HEK293 (cell line): ENCODE measurements at regions not wholly inside any gene's neighbourhood (a gene's known extent, or its start where the extent isn't known, plus 50 kb on each side); places are given as distances from the start of the nearest gene placed in this dataset.

Experiments used
- CTCF ChIA-PET: fragments of 350-600 bp; formaldehyde crosslinking; extraction: SDS; loops from one replicate; lab custom pipeline; 2021; ENCODE audit warnings: antibody characterized with exemption; lab: Yijun Ruan, JAX
- POLR2A ChIA-PET: fragments of 300-600 bp; formaldehyde crosslinking; extraction: SDS; loops from one replicate; lab custom pipeline; 2020; ENCODE audit warnings: antibody characterized with exemption, inconsistent platforms; lab: Yijun Ruan, JAX
- H3K27ac ChIP-seq: fragments of 200-500 bp; sonication (Bioruptor generic); 2 replicates; pipeline ENCODE4 v1.5.1; 2014; ENCODE audit warnings: low read depth, low read length, control low read depth, inconsistent platforms; ENCODE audit errors: extremely low read depth
- H3K36me3 ChIP-seq, 2 experiments: fragments of 200-500 bp in 1 of 2; sonication (Bioruptor generic) in 1 of 2; 1 replicate in 1 of 2; 2 replicates in 1 of 2; pipeline ENCODE4 v1.5.1; 2014 to 2017; ENCODE audit warnings: inconsistent platforms in 2 of 2, low read length in 2 of 2; ENCODE audit not compliant: control insufficient read depth in 2 of 2, insufficient read depth in 1 of 2
- H3K4me1 ChIP-seq: fragments of 200-500 bp; sonication (Bioruptor generic); 2 replicates; pipeline ENCODE4 v1.5.1; 2014; ENCODE audit warnings: mild to moderate bottlenecking, low read length, inconsistent platforms; ENCODE audit not compliant: control insufficient read depth, insufficient read depth
- H3K4me3 ChIP-seq: 2 replicates; pipeline ENCODE4 v1.5.1; 2011; ENCODE audit warnings: low read depth, mild to moderate bottlenecking, control low read depth, low read length, moderate library complexity
- H3K9me3 ChIP-seq: fragments of 200-500 bp; sonication (Bioruptor generic); 2 replicates; pipeline ENCODE4 v1.5.1; 2014; ENCODE audit warnings: low read depth, low read length, inconsistent platforms; ENCODE audit not compliant: control insufficient read depth, insufficient read depth
- ATF2 ChIP-seq: fragments of 450-650 bp; formaldehyde crosslinking; IDR thresholded peaks from 2 replicates; pipeline ENCODE4 v1.5.1; 2016; ENCODE audit warnings: missing biosample characterization, missing genetic modification characterization, low read depth
- BCL11A ChIP-seq: fragments of 450-650 bp; formaldehyde crosslinking; IDR thresholded peaks from 2 replicates; pipeline ENCODE4 v1.5.1; 2016; ENCODE audit warnings: low read depth, missing biosample characterization, missing genetic modification characterization
- EGR2 ChIP-seq: fragments of 450-650 bp; formaldehyde crosslinking; IDR thresholded peaks from 2 replicates; pipeline ENCODE4 v1.5.1; 2016; ENCODE audit warnings: low read depth, missing biosample characterization, missing genetic modification characterization
- SCRT2 ChIP-seq: fragments of 450-650 bp; formaldehyde crosslinking; IDR thresholded peaks from 2 replicates; pipeline ENCODE4 v1.5.1; 2016; ENCODE audit warnings: missing biosample characterization, missing genetic modification characterization
- SP2 ChIP-seq: fragments of 450-650 bp; formaldehyde crosslinking; IDR thresholded peaks from 2 replicates; pipeline ENCODE4 v1.5.1; 2016; ENCODE audit warnings: missing biosample characterization, missing genetic modification characterization
- WT1 ChIP-seq: fragments of 450-650 bp; formaldehyde crosslinking; IDR thresholded peaks from 2 replicates; pipeline ENCODE4 v1.5.1; 2016; ENCODE audit warnings: missing biosample characterization, missing genetic modification characterization
- ZBTB1 ChIP-seq: fragments of 450-650 bp; formaldehyde crosslinking; IDR thresholded peaks from 2 replicates; pipeline ENCODE4 v1.5.1; 2016; ENCODE audit warnings: missing biosample characterization, missing genetic modification characterization
- ZBTB21 ChIP-seq: fragments of 450-650 bp; formaldehyde crosslinking; IDR thresholded peaks from 2 replicates; pipeline ENCODE4 v1.5.1; 2017; ENCODE audit warnings: missing biosample characterization, missing genetic modification characterization
- ZFP41 ChIP-seq: fragments of 450-650 bp; formaldehyde crosslinking; IDR thresholded peaks from 2 replicates; pipeline ENCODE4 v1.5.1; 2016; ENCODE audit warnings: missing biosample characterization, missing genetic modification characterization, borderline replicate concordance
- ZNF157 ChIP-seq: fragments of 450-650 bp; formaldehyde crosslinking; IDR thresholded peaks from 2 replicates; pipeline ENCODE4 v1.5.1; 2016; ENCODE audit warnings: missing biosample characterization, missing genetic modification characterization
- ZNF366 ChIP-seq: fragments of 450-650 bp; formaldehyde crosslinking; conservative IDR thresholded peaks from 2 replicates; pipeline ENCODE4 v1.5.1; 2016; ENCODE audit warnings: missing biosample characterization, missing genetic modification characterization
- ZNF391 ChIP-seq: fragments of 450-650 bp; formaldehyde crosslinking; IDR thresholded peaks from 2 replicates; pipeline ENCODE4 v1.5.1; 2016; ENCODE audit warnings: low read depth, missing biosample characterization, missing genetic modification characterization, borderline replicate concordance
- ZNF394 ChIP-seq: fragments of 450-650 bp; formaldehyde crosslinking; IDR thresholded peaks from 2 replicates; pipeline ENCODE4 v1.5.1; 2016; ENCODE audit warnings: missing biosample characterization, missing genetic modification characterization, mild to moderate bottlenecking, moderate library complexity, borderline replicate concordance
- ZNF404 ChIP-seq: fragments of 450-650 bp; formaldehyde crosslinking; IDR thresholded peaks from 2 replicates; pipeline ENCODE4 v1.5.1; 2017; ENCODE audit warnings: missing biosample characterization, missing genetic modification characterization
- ZNF501 ChIP-seq: fragments of 450-650 bp; formaldehyde crosslinking; IDR thresholded peaks from 2 replicates; pipeline ENCODE4 v1.5.1; 2016; ENCODE audit warnings: missing biosample characterization, missing genetic modification characterization
- ZNF530 ChIP-seq: fragments of 450-650 bp; formaldehyde crosslinking; IDR thresholded peaks from 2 replicates; pipeline ENCODE4 v1.5.1; 2016; ENCODE audit warnings: low read depth, missing biosample characterization, missing genetic modification characterization
- ZNF549 ChIP-seq: fragments of 450-650 bp; IDR thresholded peaks from 2 replicates; pipeline ENCODE4 v1.5.1; 2018; ENCODE audit warnings: missing biosample characterization, missing genetic modification characterization, mild to moderate bottlenecking, inconsistent platforms, moderate library complexity
- ZNF561 ChIP-seq: fragments of 450-650 bp; IDR thresholded peaks from 2 replicates; pipeline ENCODE4 v1.5.1; 2018; ENCODE audit warnings: missing biosample characterization, missing genetic modification characterization, borderline replicate concordance
- ZNF621 ChIP-seq: fragments of 450-650 bp; formaldehyde crosslinking; IDR thresholded peaks from 2 replicates; pipeline ENCODE4 v1.5.1; 2017; ENCODE audit warnings: missing biosample characterization, missing genetic modification characterization
- ZNF629 ChIP-seq: fragments of 450-650 bp; formaldehyde crosslinking; IDR thresholded peaks from 2 replicates; pipeline ENCODE4 v1.5.1; 2017; ENCODE audit warnings: missing biosample characterization, missing genetic modification characterization
- ZNF664 ChIP-seq: fragments of 450-650 bp; formaldehyde crosslinking; IDR thresholded peaks from 2 replicates; pipeline ENCODE4 v1.5.1; 2016; ENCODE audit warnings: missing biosample characterization, missing genetic modification characterization
- ZNF776 ChIP-seq: fragments of 450-650 bp; formaldehyde crosslinking; IDR thresholded peaks from 2 replicates; pipeline ENCODE4 v1.5.0; 2017; ENCODE audit warnings: missing biosample characterization, missing genetic modification characterization, borderline replicate concordance
- ZNF785 ChIP-seq: fragments of 450-650 bp; formaldehyde crosslinking; IDR thresholded peaks from 2 replicates; pipeline ENCODE4 v1.5.1; 2016; ENCODE audit warnings: missing biosample characterization, missing genetic modification characterization
- ZNF792 ChIP-seq: fragments of 450-650 bp; formaldehyde crosslinking; IDR thresholded peaks from 2 replicates; pipeline ENCODE4 v1.5.1; 2016; ENCODE audit warnings: missing biosample characterization, missing genetic modification characterization
- ZSCAN5A ChIP-seq: fragments of 450-650 bp; formaldehyde crosslinking; IDR thresholded peaks from 2 replicates; pipeline ENCODE4 v1.5.1; 2016; ENCODE audit warnings: missing biosample characterization, missing genetic modification characterization
- TF ChIP-seq, protein P1 (sequence below): fragments of 450-650 bp; IDR thresholded peaks from 2 replicates; pipeline ENCODE4 v1.5.1; 2018; ENCODE audit warnings: missing biosample characterization, missing genetic modification characterization
- TF ChIP-seq, protein P2 (sequence below): fragments of 450-650 bp; formaldehyde crosslinking; IDR thresholded peaks from 2 replicates; pipeline ENCODE4 v1.5.1; 2016; ENCODE audit warnings: missing biosample characterization, missing genetic modification characterization
- TF ChIP-seq, protein P3 (sequence below): fragments of 450-650 bp; formaldehyde crosslinking; IDR thresholded peaks from 2 replicates; pipeline ENCODE4; 2016; ENCODE audit warnings: missing biosample characterization, missing genetic modification characterization

GRCh38 chr5:113869611-113870010, 356.1 kb downstream of the YTHDC2 start:
- H3K9me3 ChIP-seq, result no peaks in the 10 kb centered on the region
- H3K4me1 ChIP-seq, result no peaks in the 10 kb centered on the region
- H3K27ac ChIP-seq, result no peak overlapping the region
- no peak for TF ChIP-seq ZNF561
- peak; percentile 53; the same call in 1 of the 2 replicates for TF ChIP-seq ATF2
- TF ChIP-seq, protein P1, sequence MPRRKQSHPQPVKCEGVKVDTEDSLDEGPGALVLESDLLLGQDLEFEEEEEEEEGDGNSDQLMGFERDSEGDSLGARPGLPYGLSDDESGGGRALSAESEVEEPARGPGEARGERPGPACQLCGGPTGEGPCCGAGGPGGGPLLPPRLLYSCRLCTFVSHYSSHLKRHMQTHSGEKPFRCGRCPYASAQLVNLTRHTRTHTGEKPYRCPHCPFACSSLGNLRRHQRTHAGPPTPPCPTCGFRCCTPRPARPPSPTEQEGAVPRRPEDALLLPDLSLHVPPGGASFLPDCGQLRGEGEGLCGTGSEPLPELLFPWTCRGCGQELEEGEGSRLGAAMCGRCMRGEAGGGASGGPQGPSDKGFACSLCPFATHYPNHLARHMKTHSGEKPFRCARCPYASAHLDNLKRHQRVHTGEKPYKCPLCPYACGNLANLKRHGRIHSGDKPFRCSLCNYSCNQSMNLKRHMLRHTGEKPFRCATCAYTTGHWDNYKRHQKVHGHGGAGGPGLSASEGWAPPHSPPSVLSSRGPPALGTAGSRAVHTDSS (tag by site-specific recombination), result no peak
- TF ChIP-seq ZNF785, result no peak
- TF ChIP-seq, all 188 proteins: peak for 1
- CTCF ChIA-PET, result no interaction called here
- POLR2A ChIA-PET, result no interaction called here
- Histone ChIP-seq H3K36me3 (no peaks in the 10 kb centered on the region), H3K4me3 (no peak overlapping the region)

DNA sequence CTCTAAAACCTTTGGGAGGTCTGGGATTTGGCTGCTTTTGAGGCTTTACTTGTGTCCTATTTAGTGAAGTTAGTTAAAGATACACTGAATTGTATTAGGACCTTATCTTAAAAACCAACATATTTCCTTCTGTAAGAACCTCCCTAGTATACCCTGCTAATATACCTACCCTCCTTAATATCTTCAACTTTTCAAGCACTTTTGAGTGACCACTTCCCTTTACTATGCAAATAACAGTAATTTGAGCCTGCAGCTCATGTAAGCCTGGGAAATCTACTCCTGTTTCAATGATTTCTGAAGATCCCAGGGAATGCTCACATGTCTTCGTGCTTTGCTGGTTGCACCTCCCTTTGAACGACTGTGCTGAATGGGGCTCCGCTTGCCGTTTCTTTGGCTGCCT, 358.5 kb downstream of the YTHDC2 start:
- POLR2A ChIA-PET, result no interaction called here
- H3K27ac ChIP-seq, result no peak overlapping the region
- TF ChIP-seq ZNF157 (tag by site-specific recombination) (no peak), ZNF549 (tag by site-specific recombination) (no peak), ZNF629 (no peak), SP2 (tag by site-specific recombination) (no peak), ZNF501 (tag by site-specific recombination) (no peak), ZNF664 (tag by site-specific recombination) (no peak), ZNF776 (tag by site-specific recombination) (no peak), ZNF366 (tag by site-specific recombination) (no peak), ZNF394 (tag by site-specific recombination) (no peak), EGR2 (tag by site-specific recombination) (no peak), SCRT2 (tag by site-specific recombination) (no peak), ZFP41 (tag by site-specific recombination) (no peak), BCL11A (tag by site-specific recombination) (no peak), ZNF530 (no peak), ZNF621 (no peak)
- TF ChIP-seq, protein P2, sequence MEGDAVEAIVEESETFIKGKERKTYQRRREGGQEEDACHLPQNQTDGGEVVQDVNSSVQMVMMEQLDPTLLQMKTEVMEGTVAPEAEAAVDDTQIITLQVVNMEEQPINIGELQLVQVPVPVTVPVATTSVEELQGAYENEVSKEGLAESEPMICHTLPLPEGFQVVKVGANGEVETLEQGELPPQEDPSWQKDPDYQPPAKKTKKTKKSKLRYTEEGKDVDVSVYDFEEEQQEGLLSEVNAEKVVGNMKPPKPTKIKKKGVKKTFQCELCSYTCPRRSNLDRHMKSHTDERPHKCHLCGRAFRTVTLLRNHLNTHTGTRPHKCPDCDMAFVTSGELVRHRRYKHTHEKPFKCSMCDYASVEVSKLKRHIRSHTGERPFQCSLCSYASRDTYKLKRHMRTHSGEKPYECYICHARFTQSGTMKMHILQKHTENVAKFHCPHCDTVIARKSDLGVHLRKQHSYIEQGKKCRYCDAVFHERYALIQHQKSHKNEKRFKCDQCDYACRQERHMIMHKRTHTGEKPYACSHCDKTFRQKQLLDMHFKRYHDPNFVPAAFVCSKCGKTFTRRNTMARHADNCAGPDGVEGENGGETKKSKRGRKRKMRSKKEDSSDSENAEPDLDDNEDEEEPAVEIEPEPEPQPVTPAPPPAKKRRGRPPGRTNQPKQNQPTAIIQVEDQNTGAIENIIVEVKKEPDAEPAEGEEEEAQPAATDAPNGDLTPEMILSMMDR, result no peak

GRCh38 chr5:113875096-113875495, 361.6 kb downstream of the YTHDC2 start:
- no peak overlapping the region for H3K4me3 ChIP-seq
- ChIA-PET POLR2A (no interaction called here), CTCF (interaction anchor here (0.6 to 0.7 kb wide), 2 partner anchors 262 to 442 kb away, joined by 3 read pairs; no protein-coding TSS in a partner anchor)
- H3K4me1 ChIP-seq, result no peaks in the 10 kb centered on the region
- no peaks in the 10 kb centered on the region for H3K36me3 ChIP-seq
- H3K9me3 ChIP-seq, result no peaks in the 10 kb centered on the region
- no peak overlapping the region for H3K27ac ChIP-seq
- TF ChIP-seq ZNF391 (tag by site-specific recombination) (no peak), ZNF404 (tag by site-specific recombination) (no peak), WT1 (tag by site-specific recombination) (no peak), ZSCAN5A (tag by site-specific recombination) (no peak), ZBTB1 (tag by site-specific recombination) (no peak), ZNF792 (tag by site-specific recombination) (no peak), ZBTB21 (tag by site-specific recombination) (no peak)
- TF ChIP-seq, protein P3, sequence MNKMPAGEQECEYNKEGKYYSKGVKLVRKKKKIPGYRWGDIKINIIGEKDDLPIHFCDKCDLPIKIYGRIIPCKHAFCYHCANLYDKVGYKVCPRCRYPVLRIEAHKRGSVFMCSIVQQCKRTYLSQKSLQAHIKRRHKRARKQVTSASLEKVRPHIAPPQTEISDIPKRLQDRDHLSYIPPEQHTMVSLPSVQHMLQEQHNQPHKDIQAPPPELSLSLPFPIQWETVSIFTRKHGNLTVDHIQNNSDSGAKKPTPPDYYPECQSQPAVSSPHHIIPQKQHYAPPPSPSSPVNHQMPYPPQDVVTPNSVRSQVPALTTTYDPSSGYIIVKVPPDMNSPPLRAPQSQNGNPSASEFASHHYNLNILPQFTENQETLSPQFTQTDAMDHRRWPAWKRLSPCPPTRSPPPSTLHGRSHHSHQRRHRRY (tag by site-specific recombination), result no peak

More for the DNA sequence above, 358.5 kb downstream of the YTHDC2 start:
- Histone ChIP-seq H3K36me3 (no peaks in the 10 kb centered on the region), H3K4me3 (no peak overlapping the region), H3K9me3 (no peaks in the 10 kb centered on the region), H3K4me1 (no peaks in the 10 kb centered on the region)
- CTCF ChIA-PET, result interaction anchor here (0.7 kb wide), 1 partner anchor 21 kb away, joined by 3 read pairs; no protein-coding TSS in a partner anchor
